H9 (cell line): ENCODE measurements at regions not wholly inside any gene's neighbourhood (a gene's known extent, or its start where the extent isn't known, plus 50 kb on each side); places are given as distances from the start of the nearest gene placed in this dataset.

Experiments used
- DNase-seq: peaks from one replicate; pipeline ENCODE4 v3.0.0-alpha.2; 2017
- H2AFZ ChIP-seq: one replicate; pipeline ENCODE4 v1.6.1; 2013; ENCODE audit warnings: mild to moderate bottlenecking, low read length, control low read depth, moderate library complexity
- H2AK5ac ChIP-seq: 2 replicates; pipeline ENCODE4 v1.6.1; 2013; ENCODE audit warnings: low read length, control low read depth, mixed read lengths; ENCODE audit not compliant: insufficient read length
- H2BK120ac ChIP-seq: one replicate; pipeline ENCODE4 v1.6.1; 2013; ENCODE audit warnings: low read depth, mild to moderate bottlenecking, low read length, control low read depth, inconsistent platforms; ENCODE audit not compliant: poor library complexity, severe bottlenecking
- H2BK12ac ChIP-seq: 2 replicates; pipeline ENCODE4 v1.6.1; 2013; ENCODE audit warnings: low read length, control low read depth, mixed read lengths, low read depth; ENCODE audit not compliant: insufficient read length
- H2BK15ac ChIP-seq: 2 replicates; pipeline ENCODE4 v1.6.1; 2013; ENCODE audit warnings: low read depth, low read length, control low read depth
- H2BK20ac ChIP-seq: one replicate; pipeline ENCODE4 v1.6.1; 2013; ENCODE audit warnings: low read depth, mild to moderate bottlenecking, low read length, control low read depth, inconsistent platforms; ENCODE audit not compliant: poor library complexity, severe bottlenecking
- H2BK5ac ChIP-seq: 2 replicates; pipeline ENCODE4 v1.6.1; 2013; ENCODE audit warnings: low read length, control low read depth, mixed read lengths; ENCODE audit not compliant: insufficient read length
- H3K14ac ChIP-seq: 2 replicates; pipeline ENCODE4 v1.6.1; 2013; ENCODE audit warnings: low read length, control low read depth; ENCODE audit not compliant: insufficient read depth
- H3K18ac ChIP-seq: 2 replicates; pipeline ENCODE4 v1.6.1; 2013; ENCODE audit warnings: low read depth, mild to moderate bottlenecking, mixed read lengths, low read length, control low read depth; ENCODE audit not compliant: insufficient read length
- H3K23ac ChIP-seq: 2 replicates; pipeline ENCODE4 v1.6.1; 2013; ENCODE audit warnings: low read length, control low read depth, mixed read lengths, low read depth; ENCODE audit not compliant: insufficient read length
- H3K23me2 ChIP-seq: 2 replicates; pipeline ENCODE4 v1.6.1; 2013; ENCODE audit warnings: low read depth, mild to moderate bottlenecking, mixed read lengths, low read length, control low read depth; ENCODE audit not compliant: insufficient read length, poor library complexity, severe bottlenecking
- H3K27ac ChIP-seq: 2 replicates; pipeline ENCODE4 v1.5.1; 2013; ENCODE audit warnings: low read length, control low read depth, mixed read lengths, low read depth; ENCODE audit not compliant: insufficient read length
- H3K27me3 ChIP-seq: 2 replicates; pipeline ENCODE4 v1.6.1; 2013; ENCODE audit warnings: low read length, control low read depth, inconsistent platforms; ENCODE audit not compliant: insufficient read depth
- H3K4ac ChIP-seq: 2 replicates; pipeline ENCODE4 v1.6.1; 2013; ENCODE audit warnings: low read depth, mild to moderate bottlenecking, control low read depth, inconsistent platforms, low read length, moderate library complexity
- H3K4me1 ChIP-seq: 2 replicates; pipeline ENCODE4 v1.6.1; 2013; ENCODE audit warnings: low read length, control low read depth, inconsistent platforms; ENCODE audit not compliant: insufficient read depth
- H3K4me2 ChIP-seq: 2 replicates; pipeline ENCODE4 v1.6.1; 2013; ENCODE audit warnings: low read length, control low read depth, mixed read lengths; ENCODE audit not compliant: insufficient read length, insufficient read depth
- H3K56ac ChIP-seq: 2 replicates; pipeline ENCODE4 v1.6.1; 2013; ENCODE audit warnings: low read depth, mild to moderate bottlenecking, mixed read lengths, low read length, control low read depth; ENCODE audit not compliant: insufficient read length
- H3K79me1 ChIP-seq: 2 replicates; pipeline ENCODE4 v1.6.1; 2013; ENCODE audit warnings: low read depth, mild to moderate bottlenecking, moderate library complexity, low read length, control low read depth, inconsistent platforms; ENCODE audit not compliant: insufficient read depth, poor library complexity, severe bottlenecking
- H3K79me2 ChIP-seq: 2 replicates; pipeline ENCODE4 v1.6.1; 2013; ENCODE audit warnings: low read length, control low read depth, inconsistent platforms; ENCODE audit not compliant: insufficient read depth
- H3K9ac ChIP-seq: 2 replicates; pipeline ENCODE4 v1.6.1; 2013; ENCODE audit warnings: low read length, control low read depth, mixed read lengths; ENCODE audit not compliant: insufficient read length; ENCODE audit errors: extremely low read depth
- H3K9me3 ChIP-seq: one replicate; pipeline ENCODE4 v1.6.1; 2013; ENCODE audit warnings: low read depth, low read length, inconsistent platforms; ENCODE audit not compliant: control insufficient read depth
- H3T11ph ChIP-seq: one replicate; pipeline ENCODE4 v1.6.1; 2013; ENCODE audit warnings: mild to moderate bottlenecking, low read length, control low read depth, inconsistent platforms
- H4K20me1 ChIP-seq: one replicate; pipeline ENCODE4 v1.6.1; 2013; ENCODE audit not compliant: control insufficient read depth, insufficient read length, insufficient read depth
- H4K5ac ChIP-seq: 2 replicates; pipeline ENCODE4 v1.6.1; 2013; ENCODE audit warnings: low read depth, mild to moderate bottlenecking, mixed read lengths, low read length, control low read depth; ENCODE audit not compliant: insufficient read length
- H4K8ac ChIP-seq: replicated peaks from 2 replicates; pipeline ENCODE4 v1.6.1; 2013; ENCODE audit warnings: low read length, control low read depth, mixed read lengths, low read depth; ENCODE audit not compliant: insufficient read length
- H4K91ac ChIP-seq: 2 replicates; pipeline ENCODE4 v1.6.1; 2013; ENCODE audit warnings: low read depth, mild to moderate bottlenecking, moderate library complexity, mixed read lengths, low read length, control low read depth; ENCODE audit not compliant: insufficient read length
- H3K27ac Mint-ChIP-seq, 3 experiments: 2 replicates in 2 of 3; 3 replicates in 1 of 3; pipeline ENCODE4 v1.8.0; 2020 to 2021; ENCODE audit warnings: mixed read lengths in 3 of 3, mild to moderate bottlenecking in 1 of 3, moderate library complexity in 1 of 3
- H3K27me3 Mint-ChIP-seq: 2 replicates; pipeline ENCODE4 v1.8.0; 2021; ENCODE audit warnings: low read depth, mild to moderate bottlenecking, moderate library complexity, mixed read lengths
- H3K36me3 Mint-ChIP-seq, 3 experiments: 2 replicates in 2 of 3; 3 replicates in 1 of 3; pipeline ENCODE4 v1.8.0; 2020 to 2021; ENCODE audit warnings: low read depth in 3 of 3, mixed read lengths in 3 of 3; ENCODE audit not compliant: insufficient read depth in 1 of 3
- H3K4me1 Mint-ChIP-seq, 2 experiments: 2 replicates each; pipeline ENCODE4 v1.8.0; 2020; ENCODE audit warnings: mixed read lengths in 2 of 2
- H3K4me3 Mint-ChIP-seq, 2 experiments: 2 replicates in 1 of 2; 3 replicates in 1 of 2; pipeline ENCODE4 v1.8.0; 2020 to 2021; ENCODE audit warnings: mild to moderate bottlenecking in 2 of 2, mixed read lengths in 2 of 2, moderate library complexity in 1 of 2
- H3K9me3 Mint-ChIP-seq, 2 experiments: 2 replicates in 1 of 2; 3 replicates in 1 of 2; pipeline ENCODE4 v1.8.0; 2020; ENCODE audit warnings: mild to moderate bottlenecking in 2 of 2, mixed read lengths in 2 of 2, moderate library complexity in 1 of 2
- CTCF ChIP-seq: fragments of 200-600 bp; sonication (generic); conservative IDR thresholded peaks from 3 replicates; pipeline ENCODE4 v1.8.0; 2021; ENCODE audit warnings: antibody characterized with exemption, mild to moderate bottlenecking
- WGBS: extraction: QIAGEN DNeasy Blood & Tissue Kit; methylation state at CpG from one replicate; pipeline ENCODE4 v1.1.7; 2013; ENCODE audit warnings: missing lambda C conversion rate, low lambda C conversion rate, mixed read lengths; ENCODE audit not compliant: insufficient read length; ENCODE audit errors: extremely low coverage; 5-methylcytosine and 5-hydroxymethylcytosine counted together

DNA sequence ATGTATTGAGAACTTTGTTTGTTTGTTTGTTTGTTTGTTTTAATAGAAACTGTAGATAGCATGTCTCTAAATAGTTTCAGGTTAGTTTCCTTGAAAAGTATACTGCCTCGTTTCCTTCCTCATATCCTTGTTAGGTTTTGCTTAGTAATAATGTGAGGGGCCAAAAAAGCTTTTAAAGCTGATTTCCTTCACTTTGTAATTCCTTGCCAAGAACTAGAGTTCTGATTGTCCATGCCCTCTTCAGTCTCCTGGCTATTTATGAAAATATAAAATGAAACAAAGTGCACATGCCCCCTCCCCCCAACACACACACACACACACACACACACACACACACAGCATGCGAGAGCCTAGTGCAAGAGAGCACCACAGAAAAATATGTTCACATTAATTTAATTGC, 115.8 kb downstream of the FZD1 start:
- no peaks in the 10 kb centered on the region for H3K4me1 ChIP-seq
- no peak overlapping the region for H3T11ph ChIP-seq
- H3K23ac ChIP-seq, result no peak overlapping the region
- no peak overlapping the region for H3K27ac ChIP-seq
- no peak overlapping the region for H4K5ac ChIP-seq
- no peaks in the 10 kb centered on the region for H4K20me1 ChIP-seq
- H3K18ac ChIP-seq, result no peak overlapping the region
- no peak overlapping the region for H2AK5ac ChIP-seq
- Mint-ChIP-seq H3K27me3 (peaks cover 4% of the 10 kb centered on the region), H3K27ac (no peak overlapping the region), H3K36me3 (no peaks in the 10 kb centered on the region; a peak in 1 of 7 replicates), H3K4me3 (no peak overlapping the region), H3K9me3 (no peaks in the 10 kb centered on the region; a peak in 1 of 5 replicates), H3K4me1 (peaks cover 15% of the 10 kb centered on the region in 2 experiments)
- no CpG with 5 or more reads among the region's 2 CpGs for WGBS
- H2BK5ac ChIP-seq, result no peak overlapping the region
- TF ChIP-seq CTCF, result no peak
- no peak overlapping the region for H3K4me2 ChIP-seq
- no peaks in the 10 kb centered on the region for H3K79me1 ChIP-seq
- no peak overlapping the region for H2AFZ ChIP-seq
- no peak overlapping the region for H4K8ac ChIP-seq
- no peak overlapping the region for H3K4ac ChIP-seq
- H3K14ac ChIP-seq, result no peak overlapping the region
- no peaks in the 10 kb centered on the region for H3K27me3 ChIP-seq
- no peak overlapping the region for H2BK20ac ChIP-seq
- DNase-seq, result no peak
- H2BK12ac ChIP-seq, result no peak overlapping the region
- H3K79me2 ChIP-seq, result no peaks in the 10 kb centered on the region
- H3K9me3 ChIP-seq, result no peaks in the 10 kb centered on the region
- no peak overlapping the region for H3K9ac ChIP-seq
- no peak overlapping the region for H2BK15ac ChIP-seq
- H2BK120ac ChIP-seq, result no peak overlapping the region
- H3K56ac ChIP-seq, result no peak overlapping the region
- H4K91ac ChIP-seq, result no peak overlapping the region
- no peaks in the 10 kb centered on the region for H3K23me2 ChIP-seq
